ENCODE measurements at regions not wholly inside any gene's neighbourhood (a gene's known extent, or its start where the extent isn't known, plus 50 kb on each side); places are given as distances from the start of the nearest gene placed in this dataset.

DNA sequence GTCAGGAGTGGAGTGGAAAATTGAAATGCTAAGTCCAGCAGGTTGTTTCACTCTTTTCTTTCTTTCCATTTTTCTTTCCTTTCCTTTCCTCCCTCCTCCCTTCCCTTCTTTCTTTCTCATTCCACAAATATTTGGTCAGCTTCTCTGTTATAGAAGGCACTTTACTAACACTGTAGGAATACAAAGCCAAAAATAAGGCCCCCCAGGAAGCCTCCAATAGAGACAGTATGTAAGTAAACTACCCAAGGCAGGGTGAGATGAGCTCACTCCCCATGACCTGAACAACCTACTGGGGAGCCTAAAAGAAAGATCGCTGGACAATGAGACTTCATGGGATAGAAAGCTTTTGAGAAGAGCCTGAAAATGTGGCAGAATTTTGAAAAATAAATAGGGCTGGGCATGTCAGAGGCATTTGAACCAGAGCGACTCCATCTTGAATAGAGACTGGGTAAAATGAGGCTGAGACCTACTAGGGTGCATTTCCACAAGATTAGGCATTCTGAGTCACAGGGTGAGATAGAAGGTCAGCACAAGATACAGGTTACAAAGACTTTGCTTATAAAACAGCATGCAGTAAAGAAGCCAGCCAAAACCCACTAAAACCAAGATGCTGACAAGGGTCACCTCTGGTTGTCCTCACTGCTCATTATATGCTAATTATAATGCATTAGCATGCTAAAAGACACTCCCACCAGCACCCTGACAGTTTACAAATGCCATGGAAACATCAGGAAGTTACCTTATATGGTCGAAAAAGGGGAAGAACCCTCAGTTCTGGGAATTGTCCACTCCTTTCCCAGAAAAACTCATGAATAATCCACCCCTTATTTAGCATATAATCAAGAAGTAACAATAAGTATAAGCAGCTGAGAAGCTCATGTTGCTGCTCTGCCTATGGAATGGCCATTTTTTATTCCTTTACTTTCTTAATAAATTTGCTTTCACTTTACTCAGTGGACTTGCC, 158.9 kb upstream of the EGFLAM start:
- WGBS, 2 donors = 65 to 67% methylated on average over 3 of the region's 3 CpGs
- Histone ChIP-seq H3K4me3 (no peak overlapping the region), H3K27me3 (no peaks in the 10 kb centered on the region), H3K9me3 (no peaks in the 10 kb centered on the region), H3K36me3 (replicated peaks in 1 of 2; ENCODE audit: insufficient read depth in 1 of 2, low read depth in 2 of 2) (no peaks in the 10 kb centered on the region), H3K27ac (no peak overlapping the region), H3K4me1 (no peaks in the 10 kb centered on the region)
- ATAC-seq (no peak), DNase-seq (no peak)
- intact Hi-C loops (cut with DNase I) = no loop called here
- TF ChIP-seq, protein P1, sequence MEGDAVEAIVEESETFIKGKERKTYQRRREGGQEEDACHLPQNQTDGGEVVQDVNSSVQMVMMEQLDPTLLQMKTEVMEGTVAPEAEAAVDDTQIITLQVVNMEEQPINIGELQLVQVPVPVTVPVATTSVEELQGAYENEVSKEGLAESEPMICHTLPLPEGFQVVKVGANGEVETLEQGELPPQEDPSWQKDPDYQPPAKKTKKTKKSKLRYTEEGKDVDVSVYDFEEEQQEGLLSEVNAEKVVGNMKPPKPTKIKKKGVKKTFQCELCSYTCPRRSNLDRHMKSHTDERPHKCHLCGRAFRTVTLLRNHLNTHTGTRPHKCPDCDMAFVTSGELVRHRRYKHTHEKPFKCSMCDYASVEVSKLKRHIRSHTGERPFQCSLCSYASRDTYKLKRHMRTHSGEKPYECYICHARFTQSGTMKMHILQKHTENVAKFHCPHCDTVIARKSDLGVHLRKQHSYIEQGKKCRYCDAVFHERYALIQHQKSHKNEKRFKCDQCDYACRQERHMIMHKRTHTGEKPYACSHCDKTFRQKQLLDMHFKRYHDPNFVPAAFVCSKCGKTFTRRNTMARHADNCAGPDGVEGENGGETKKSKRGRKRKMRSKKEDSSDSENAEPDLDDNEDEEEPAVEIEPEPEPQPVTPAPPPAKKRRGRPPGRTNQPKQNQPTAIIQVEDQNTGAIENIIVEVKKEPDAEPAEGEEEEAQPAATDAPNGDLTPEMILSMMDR (IDR thresholded peaks at IDR 0.05) = no peak
- no peak for TF ChIP-seq POLR2A (IDR thresholded peaks at IDR 0.05)

- Histone ChIP-seq H3K27ac (no peak overlapping the region), H3K9me3 (no peaks in the 10 kb centered on the region), H3K4me1 (no peaks in the 10 kb centered on the region), H3K36me3 (replicated peaks in 1 of 2; ENCODE audit: insufficient read depth in 1 of 2, low read depth in 2 of 2) (no peaks in the 10 kb centered on the region), H3K27me3 (no peaks in the 10 kb centered on the region), H3K4me3 (no peak overlapping the region)
- TF ChIP-seq, protein P1 (IDR thresholded peaks at IDR 0.05) = no peak
- TF ChIP-seq POLR2A (IDR thresholded peaks at IDR 0.05) = no peak
- DNase-seq = no peak
- intact Hi-C loops (cut with DNase I) = no loop called here
- no peak for ATAC-seq
- 48% methylated on average over 3 of the region's 3 CpGs for WGBS, 2 donors
Measured at GRCh38 chr5:38094889-38095288, 163.5 kb upstream of the EGFLAM start.

DNA sequence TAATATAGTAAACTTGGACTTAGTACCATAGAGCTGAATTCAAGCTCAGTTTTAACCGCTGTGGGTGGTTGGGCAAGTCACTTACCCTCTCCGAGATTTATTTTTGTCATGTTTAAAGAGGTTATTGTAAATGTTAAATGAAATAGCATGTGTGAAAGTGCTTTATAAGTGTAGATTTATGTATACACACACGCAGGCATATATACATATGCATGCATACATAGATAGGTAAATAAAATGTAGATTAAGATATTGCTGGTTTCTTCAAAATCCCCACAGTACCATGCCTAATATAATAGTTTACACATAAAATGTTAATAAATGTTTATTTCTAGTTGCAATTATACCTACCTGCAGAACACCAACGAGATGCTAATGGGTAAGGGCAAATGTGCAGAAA, 164.5 kb upstream of the EGFLAM start:
- no peaks in the 10 kb centered on the region for H3K9me3 ChIP-seq

DNA sequence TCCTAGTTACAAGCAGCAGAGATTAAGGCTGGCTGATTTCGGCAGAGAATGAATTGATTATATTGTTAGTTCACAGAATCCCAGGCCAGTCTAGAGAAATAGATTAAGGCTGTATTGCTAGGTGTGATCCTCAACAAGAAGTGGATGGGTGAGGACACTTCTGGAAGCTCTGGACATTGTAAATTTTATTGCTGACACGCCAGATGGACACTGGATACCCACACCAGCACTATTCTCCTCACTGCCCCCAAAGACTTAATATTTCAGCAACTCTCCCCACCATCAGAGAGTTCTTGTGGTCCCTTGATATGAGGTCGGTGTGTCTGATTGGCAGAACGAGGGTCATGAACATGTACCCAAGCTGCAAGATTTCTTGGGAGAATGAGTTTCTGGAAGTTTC, 171.6 kb upstream of the EGFLAM start:
- TF ChIP-seq POLR2A (IDR thresholded peaks at IDR 0.05) = no peak
- TF ChIP-seq, protein P1 (IDR thresholded peaks at IDR 0.05) = no peak
- intact Hi-C loops (cut with DNase I) = no loop called here

More for the DNA sequence above, 164.5 kb upstream of the EGFLAM start:
- intact Hi-C loops (cut with DNase I) = no loop called here
- H3K36me3 ChIP-seq (replicated peaks in 1 of 2; ENCODE audit: insufficient read depth in 1 of 2, low read depth in 2 of 2) = no peaks in the 10 kb centered on the region
- no peaks in the 10 kb centered on the region for H3K27me3 ChIP-seq
- no peaks in the 10 kb centered on the region for H3K4me1 ChIP-seq
- no peak for DNase-seq
- 58 to 62% methylated on average over 4 of the region's 4 CpGs for WGBS, 2 donors
- no peak for ATAC-seq
- H3K4me3 ChIP-seq = no peak overlapping the region
- TF ChIP-seq POLR2A (IDR thresholded peaks at IDR 0.05) = no peak
- TF ChIP-seq, protein P1 (IDR thresholded peaks at IDR 0.05) = no peak
- no peak overlapping the region for H3K27ac ChIP-seq

More for the DNA sequence above, 171.6 kb upstream of the EGFLAM start:
- no peak overlapping the region for H3K4me3 ChIP-seq
- ATAC-seq (no peak), DNase-seq (no peak)
- no peak overlapping the region for H3K27ac ChIP-seq
- H3K9me3 ChIP-seq = no peaks in the 10 kb centered on the region
- no peaks in the 10 kb centered on the region for H3K36me3 ChIP-seq (replicated peaks in 1 of 2; ENCODE audit: insufficient read depth in 1 of 2, low read depth in 2 of 2)
- H3K27me3 ChIP-seq = no peaks in the 10 kb centered on the region
- 58 to 63% methylated on average over 4 of the region's 4 CpGs for WGBS, 2 donors
- H3K4me1 ChIP-seq = no peaks in the 10 kb centered on the region

Measured in body of pancreas (tissue), 4 donors.